ENCODE measurements at regions not wholly inside any gene's neighbourhood (a gene's known extent, or its start where the extent isn't known, plus 50 kb on each side); places are given as distances from the start of the nearest gene placed in this dataset.

DNA sequence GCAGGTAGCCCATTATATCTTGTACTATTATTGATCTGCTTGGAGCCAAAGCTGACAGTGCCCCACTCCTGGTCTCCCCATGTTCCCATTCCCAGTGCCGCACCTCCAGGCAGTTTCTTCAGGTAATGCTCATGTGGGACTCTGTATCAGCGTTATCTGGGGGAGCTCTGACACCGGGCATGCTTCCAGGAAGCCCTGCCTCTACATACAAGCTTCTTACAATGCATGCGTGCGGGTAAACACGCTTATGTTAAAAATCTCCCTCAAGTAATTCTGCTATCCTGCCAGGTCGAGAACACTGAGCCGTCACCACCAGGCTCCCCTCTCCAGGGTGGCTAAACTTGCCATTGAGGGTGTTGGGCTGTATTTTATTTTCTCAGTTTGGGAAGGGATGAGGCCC is 61.6 kb upstream of the LBX1 start:
- no peak for TF ChIP-seq POLR2A (IDR thresholded peaks at IDR 0.05)
- TF ChIP-seq, protein P1, sequence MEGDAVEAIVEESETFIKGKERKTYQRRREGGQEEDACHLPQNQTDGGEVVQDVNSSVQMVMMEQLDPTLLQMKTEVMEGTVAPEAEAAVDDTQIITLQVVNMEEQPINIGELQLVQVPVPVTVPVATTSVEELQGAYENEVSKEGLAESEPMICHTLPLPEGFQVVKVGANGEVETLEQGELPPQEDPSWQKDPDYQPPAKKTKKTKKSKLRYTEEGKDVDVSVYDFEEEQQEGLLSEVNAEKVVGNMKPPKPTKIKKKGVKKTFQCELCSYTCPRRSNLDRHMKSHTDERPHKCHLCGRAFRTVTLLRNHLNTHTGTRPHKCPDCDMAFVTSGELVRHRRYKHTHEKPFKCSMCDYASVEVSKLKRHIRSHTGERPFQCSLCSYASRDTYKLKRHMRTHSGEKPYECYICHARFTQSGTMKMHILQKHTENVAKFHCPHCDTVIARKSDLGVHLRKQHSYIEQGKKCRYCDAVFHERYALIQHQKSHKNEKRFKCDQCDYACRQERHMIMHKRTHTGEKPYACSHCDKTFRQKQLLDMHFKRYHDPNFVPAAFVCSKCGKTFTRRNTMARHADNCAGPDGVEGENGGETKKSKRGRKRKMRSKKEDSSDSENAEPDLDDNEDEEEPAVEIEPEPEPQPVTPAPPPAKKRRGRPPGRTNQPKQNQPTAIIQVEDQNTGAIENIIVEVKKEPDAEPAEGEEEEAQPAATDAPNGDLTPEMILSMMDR (IDR thresholded peaks at IDR 0.05), result no peak

Measured in testis (tissue), 2 donors.